Neutrophil (primary cell): ENCODE measurements at regions not wholly inside any gene's neighbourhood (a gene's known extent, or its start where the extent isn't known, plus 50 kb on each side); places are given as distances from the start of the nearest gene placed in this dataset.
"Not testable (repeated sequence)": the region's sequence is repeated elsewhere in the genome, so short reads cannot be mapped to it uniquely, and the experiment has no call there.

Experiments used
- H3K27ac ChIP-seq: fragments of 200-600 bp; sonication (generic); 2 replicates; pipeline ENCODE4 v1.5.1; 2016; ENCODE audit warnings: mild to moderate bottlenecking, moderate library complexity
- H3K27me3 ChIP-seq: fragments of 200-600 bp; sonication (generic); 2 replicates; pipeline ENCODE4 v1.6.0; 2016; ENCODE audit warnings: mild to moderate bottlenecking
- H3K36me3 ChIP-seq: fragments of 200-600 bp; sonication (generic); 2 replicates; pipeline ENCODE4 v1.5.1; 2017
- H3K4me1 ChIP-seq, 2 experiments: fragments of 200-600 bp in 1 of 2; sonication (generic) in 1 of 2; 1 replicate in 1 of 2; 2 replicates in 1 of 2; pipeline versions ENCODE4 v1.5.1 to v1.6.1; 2013 to 2016; ENCODE audit warnings: low read depth in 1 of 2, low read length in 1 of 2, mild to moderate bottlenecking in 1 of 2, moderate library complexity in 1 of 2; ENCODE audit not compliant: control insufficient read depth in 1 of 2, insufficient read depth in 1 of 2
- H3K4me3 ChIP-seq, 2 experiments: fragments of 200-600 bp in 1 of 2; sonication (generic) in 1 of 2; 1 replicate in 1 of 2; 2 replicates in 1 of 2; pipeline ENCODE4 v1.5.1; 2013 to 2016; ENCODE audit warnings: low read depth in 1 of 2, low read length in 1 of 2, mild to moderate bottlenecking in 1 of 2, moderate library complexity in 1 of 2
- H3K9me3 ChIP-seq: fragments of 200-600 bp; sonication (generic); 2 replicates; pipeline ENCODE4 v1.5.1; 2016
- TF ChIP-seq, protein P1 (sequence below): fragments of 200-600 bp; sonication (generic); IDR thresholded peaks from 2 replicates; pipeline ENCODE4 v1.5.1; 2016; ENCODE audit warnings: antibody characterized with exemption

DNA sequence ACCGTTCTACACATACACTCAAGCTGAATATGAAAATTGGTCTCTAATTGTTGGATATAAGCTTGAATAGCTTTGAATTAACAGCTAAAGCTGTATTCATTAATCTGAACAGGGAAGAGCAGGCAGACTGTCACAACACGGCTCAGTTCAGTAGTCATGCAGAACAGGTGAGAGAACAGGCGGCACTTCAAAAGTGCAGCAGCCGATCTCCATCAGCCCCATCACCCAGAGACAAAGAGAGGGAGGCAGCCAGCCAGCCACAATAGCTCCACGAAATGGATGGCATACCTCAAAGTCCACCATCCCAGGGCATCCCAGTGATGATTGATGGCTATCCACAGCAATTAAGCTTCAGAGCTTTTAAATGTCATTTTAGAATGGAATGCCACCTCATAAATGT lies 419.2 kb downstream of the OLFM4 start:
- no peaks in the 10 kb centered on the region for H3K27me3 ChIP-seq
- no peaks in the 10 kb centered on the region for H3K4me1 ChIP-seq
- TF ChIP-seq, protein P1, sequence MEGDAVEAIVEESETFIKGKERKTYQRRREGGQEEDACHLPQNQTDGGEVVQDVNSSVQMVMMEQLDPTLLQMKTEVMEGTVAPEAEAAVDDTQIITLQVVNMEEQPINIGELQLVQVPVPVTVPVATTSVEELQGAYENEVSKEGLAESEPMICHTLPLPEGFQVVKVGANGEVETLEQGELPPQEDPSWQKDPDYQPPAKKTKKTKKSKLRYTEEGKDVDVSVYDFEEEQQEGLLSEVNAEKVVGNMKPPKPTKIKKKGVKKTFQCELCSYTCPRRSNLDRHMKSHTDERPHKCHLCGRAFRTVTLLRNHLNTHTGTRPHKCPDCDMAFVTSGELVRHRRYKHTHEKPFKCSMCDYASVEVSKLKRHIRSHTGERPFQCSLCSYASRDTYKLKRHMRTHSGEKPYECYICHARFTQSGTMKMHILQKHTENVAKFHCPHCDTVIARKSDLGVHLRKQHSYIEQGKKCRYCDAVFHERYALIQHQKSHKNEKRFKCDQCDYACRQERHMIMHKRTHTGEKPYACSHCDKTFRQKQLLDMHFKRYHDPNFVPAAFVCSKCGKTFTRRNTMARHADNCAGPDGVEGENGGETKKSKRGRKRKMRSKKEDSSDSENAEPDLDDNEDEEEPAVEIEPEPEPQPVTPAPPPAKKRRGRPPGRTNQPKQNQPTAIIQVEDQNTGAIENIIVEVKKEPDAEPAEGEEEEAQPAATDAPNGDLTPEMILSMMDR: no peak
- peaks cover 4% of the 10 kb centered on the region for H3K9me3 ChIP-seq
- no peaks in the 10 kb centered on the region for H3K36me3 ChIP-seq
- no peak overlapping the region for H3K4me3 ChIP-seq
- no peak overlapping the region for H3K27ac ChIP-seq

DNA sequence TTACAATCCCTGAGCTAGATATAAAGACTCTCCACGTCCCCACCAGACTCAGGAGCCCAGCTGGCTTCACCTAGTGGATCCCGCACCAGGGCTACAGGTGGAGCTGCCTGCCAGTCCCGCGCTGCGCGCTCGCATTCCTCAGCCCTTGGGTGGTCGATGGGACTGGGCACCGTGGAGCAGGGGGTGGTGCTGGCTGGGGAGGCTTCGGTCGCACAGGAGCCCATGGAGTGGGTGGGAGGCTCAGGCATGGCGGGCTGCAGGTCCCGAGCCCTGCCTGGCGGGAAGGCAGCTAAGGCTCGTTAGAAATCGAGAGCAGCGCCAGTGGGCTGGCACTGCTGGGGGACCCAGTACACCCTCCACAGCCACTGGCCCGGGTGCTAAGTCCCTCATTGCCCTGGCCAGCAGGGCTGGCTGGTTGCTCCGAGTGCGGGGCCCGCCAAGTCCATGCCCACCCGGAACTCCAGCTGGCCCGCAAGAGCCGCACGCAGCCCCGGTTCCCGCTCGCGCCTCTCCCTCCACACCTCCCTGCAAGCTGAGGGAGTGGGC lies 423.7 kb downstream of the OLFM4 start:
- not testable (repeated sequence) for H3K27me3 ChIP-seq, H3K36me3 ChIP-seq, H3K9me3 ChIP-seq, H3K4me3 ChIP-seq, H3K27ac ChIP-seq, H3K4me1 ChIP-seq

DNA sequence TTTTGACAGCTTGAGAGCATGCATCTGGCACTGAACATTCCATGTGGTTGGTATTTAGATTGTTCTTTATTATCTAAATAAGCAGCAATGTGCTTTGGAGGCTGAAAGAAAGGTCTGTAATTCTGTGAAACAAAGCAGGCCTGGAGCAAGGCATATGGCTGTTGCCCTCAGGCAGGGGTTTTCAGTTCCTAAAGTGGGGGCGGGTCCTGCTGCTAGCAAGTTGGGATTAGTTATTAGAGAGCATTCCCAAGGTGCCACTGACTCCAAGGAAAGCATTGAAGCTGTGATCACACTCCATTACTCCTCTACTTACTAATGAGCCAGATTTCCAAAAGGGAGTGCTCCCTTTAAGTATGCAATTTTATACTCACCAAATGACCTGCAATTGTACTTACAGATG lies 432.2 kb downstream of the OLFM4 start:
- TF ChIP-seq, protein P1: no peak
- Histone ChIP-seq H3K27ac (no peak overlapping the region), H3K9me3 (no peaks in the 10 kb centered on the region), H3K4me1 (no peaks in the 10 kb centered on the region), H3K36me3 (no peaks in the 10 kb centered on the region), H3K27me3 (no peaks in the 10 kb centered on the region), H3K4me3 (no peak overlapping the region)

DNA sequence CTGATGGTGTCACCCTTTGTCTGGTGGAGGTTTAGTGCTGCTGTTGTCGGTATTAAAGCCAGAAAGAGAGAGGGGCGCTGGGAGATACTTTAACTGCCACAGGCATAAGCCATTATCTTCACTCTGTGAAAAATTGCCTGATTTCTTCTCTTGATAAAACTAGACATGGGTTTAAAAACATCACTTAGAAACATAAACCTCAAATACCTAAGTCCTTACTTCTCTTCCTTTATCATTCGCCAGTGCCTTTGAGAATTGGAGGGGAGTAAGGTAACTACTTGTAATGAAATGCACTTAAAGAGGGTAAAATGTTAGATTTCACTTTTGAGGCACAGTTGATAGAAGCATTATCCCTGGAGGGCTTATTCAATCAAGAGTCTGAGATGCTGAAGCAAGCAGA lies 434.5 kb downstream of the OLFM4 start:
- no peak overlapping the region for H3K27ac ChIP-seq
- no peaks in the 10 kb centered on the region for H3K36me3 ChIP-seq
- no peak overlapping the region for H3K4me3 ChIP-seq
- H3K27me3 ChIP-seq: no peaks in the 10 kb centered on the region
- H3K4me1 ChIP-seq: no peaks in the 10 kb centered on the region
- TF ChIP-seq, protein P1: no peak
- H3K9me3 ChIP-seq: no peaks in the 10 kb centered on the region

DNA sequence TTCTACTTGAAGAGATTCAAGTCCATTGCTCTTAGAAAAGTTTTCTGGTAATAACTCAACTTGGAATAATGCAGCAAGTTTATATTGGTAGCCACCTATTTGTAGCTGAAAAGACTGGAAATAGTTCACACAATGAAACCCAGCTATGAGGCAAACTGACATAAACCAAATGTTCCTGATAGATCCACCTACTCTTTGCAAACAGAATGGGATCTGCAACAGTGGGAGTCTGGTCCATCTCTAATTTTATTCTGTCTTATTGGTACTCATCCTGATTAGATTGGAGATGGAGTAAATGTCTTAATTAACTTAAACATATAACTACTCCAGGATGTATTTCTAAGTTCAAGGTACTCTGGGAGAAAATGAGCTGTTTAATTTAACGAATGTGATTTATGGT lies 438.0 kb downstream of the OLFM4 start:
- TF ChIP-seq, protein P1: no peak
- Histone ChIP-seq H3K9me3 (no peaks in the 10 kb centered on the region), H3K4me1 (no peaks in the 10 kb centered on the region), H3K27me3 (no peaks in the 10 kb centered on the region), H3K36me3 (no peaks in the 10 kb centered on the region), H3K4me3 (no peak overlapping the region), H3K27ac (no peak overlapping the region)

DNA sequence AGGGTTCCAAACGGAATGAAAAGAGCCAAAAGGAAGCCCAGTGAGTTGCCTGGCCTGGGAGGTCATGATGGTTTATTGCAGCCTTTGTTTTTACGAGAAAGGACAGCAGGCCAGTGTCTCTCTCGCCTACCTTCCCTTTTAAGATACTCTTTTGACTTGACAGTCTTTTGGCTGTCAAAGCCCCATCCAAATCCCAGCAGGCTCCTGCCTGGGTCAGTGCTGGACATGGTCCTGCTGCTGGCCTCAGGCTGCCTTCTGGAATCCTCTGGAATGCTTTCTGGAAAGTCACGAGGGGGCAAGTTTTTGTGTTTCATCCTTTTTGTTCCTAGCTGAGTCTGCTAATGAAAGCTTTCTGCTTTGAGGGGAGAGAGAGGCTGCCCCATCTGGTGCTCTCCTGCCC lies 444.8 kb downstream of the OLFM4 start:
- TF ChIP-seq, protein P1: no peak
- Histone ChIP-seq H3K27me3 (no peaks in the 10 kb centered on the region), H3K36me3 (no peaks in the 10 kb centered on the region), H3K4me1 (no peaks in the 10 kb centered on the region), H3K4me3 (no peak overlapping the region), H3K27ac (no peak overlapping the region), H3K9me3 (no peaks in the 10 kb centered on the region)
